ENCODE measurements at regions not wholly inside any gene's neighbourhood (a gene's known extent, or its start where the extent isn't known, plus 50 kb on each side); places are given as distances from the start of the nearest gene placed in this dataset.

DNA sequence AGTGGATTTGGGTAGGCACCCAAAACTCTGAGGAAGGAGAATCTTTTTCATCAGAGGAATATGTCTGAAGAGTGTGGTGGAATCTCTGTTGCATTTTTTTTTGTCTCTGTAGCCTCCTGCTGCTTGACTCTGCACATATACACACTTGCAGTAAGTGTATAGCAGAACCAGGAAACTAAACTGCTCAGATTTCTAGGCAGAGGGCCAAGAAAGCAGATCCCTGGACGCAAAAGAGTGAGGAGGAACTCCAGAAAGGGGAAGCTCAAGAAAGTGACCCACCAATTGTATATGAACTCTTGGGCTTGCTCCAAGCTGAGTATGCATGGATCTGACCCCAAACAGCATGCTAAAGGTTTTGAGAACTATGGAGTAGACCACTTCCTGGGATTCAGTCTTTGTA, 181.8 kb downstream of the GADD45G start:
- no peak overlapping the region for H3K4me3 Mint-ChIP-seq (ENCODE audit: unreplicated experiment)
- no peaks in the 10 kb centered on the region for H3K9me3 Mint-ChIP-seq (ENCODE audit: unreplicated experiment)
- no peak overlapping the region for H3K27ac Mint-ChIP-seq (ENCODE audit: unreplicated experiment)
- no peaks in the 10 kb centered on the region for H3K36me3 Mint-ChIP-seq (ENCODE audit: unreplicated experiment)
- H3K4me1 Mint-ChIP-seq (ENCODE audit: low read depth, unreplicated experiment), result peaks cover 16% of the 10 kb centered on the region
- TF ChIP-seq CTCF (IDR thresholded peaks at IDR 0.05; ENCODE audit: partially characterized antibody, unreplicated experiment), result no peak
- H3K27me3 Mint-ChIP-seq (ENCODE audit: unreplicated experiment), result peaks cover 6% of the 10 kb centered on the region
- DNase-seq, result no peak

DNA sequence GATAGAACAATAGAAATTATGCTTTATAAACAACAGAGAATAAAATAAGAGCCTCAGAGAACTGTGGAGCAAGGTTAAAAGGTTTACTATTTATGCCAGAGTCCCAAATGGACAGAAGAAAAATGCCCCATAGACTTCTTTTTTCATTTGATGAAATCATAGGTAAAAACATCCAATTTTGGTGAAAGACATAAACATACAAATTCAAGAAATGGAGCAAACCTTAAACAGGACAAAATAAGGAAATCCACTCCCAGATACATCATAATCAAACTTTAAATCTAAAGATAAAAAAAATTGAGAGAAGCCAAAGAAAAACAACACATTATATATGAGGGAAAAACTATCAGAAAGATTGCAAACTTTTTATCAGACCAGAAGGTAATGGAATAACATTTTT, 182.8 kb downstream of the GADD45G start:
- H3K9me3 Mint-ChIP-seq (ENCODE audit: unreplicated experiment), result peaks cover 2% of the 10 kb centered on the region
- no peak for TF ChIP-seq CTCF (IDR thresholded peaks at IDR 0.05; ENCODE audit: partially characterized antibody, unreplicated experiment)
- peaks cover 6% of the 10 kb centered on the region for H3K27me3 Mint-ChIP-seq (ENCODE audit: unreplicated experiment)
- no peaks in the 10 kb centered on the region for H3K36me3 Mint-ChIP-seq (ENCODE audit: unreplicated experiment)
- H3K4me1 Mint-ChIP-seq (ENCODE audit: low read depth, unreplicated experiment), result peaks cover 17% of the 10 kb centered on the region
- H3K4me3 Mint-ChIP-seq (ENCODE audit: unreplicated experiment), result no peak overlapping the region
- no peak for DNase-seq
- no peak overlapping the region for H3K27ac Mint-ChIP-seq (ENCODE audit: unreplicated experiment)

DNA sequence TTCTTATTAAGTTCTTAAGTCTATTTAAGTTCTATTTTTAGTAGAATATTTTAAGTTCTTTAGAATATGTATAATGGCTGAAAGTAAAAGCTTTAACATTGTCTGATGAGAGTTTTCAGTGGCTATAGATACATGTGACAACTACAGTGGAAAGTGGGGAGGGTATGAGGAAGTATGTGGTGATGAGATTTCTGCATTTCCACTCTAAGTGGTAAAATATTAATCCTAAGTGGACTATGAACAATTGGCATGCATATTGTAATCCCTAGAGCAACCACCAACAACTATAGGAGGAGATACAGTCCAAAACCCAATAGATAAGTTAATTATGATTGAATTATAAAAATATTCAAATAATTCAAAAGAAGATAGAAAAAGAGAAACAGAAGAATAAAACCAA, 183.6 kb downstream of the GADD45G start:
- H3K4me1 Mint-ChIP-seq (ENCODE audit: low read depth, unreplicated experiment), result peaks cover 19% of the 10 kb centered on the region
- H3K27ac Mint-ChIP-seq (ENCODE audit: unreplicated experiment), result no peak overlapping the region

GRCh38 chr9:89789922-89790510, 185.2 kb downstream of the GADD45G start:
- Mint-ChIP-seq H3K4me3 (ENCODE audit: unreplicated experiment) (no peak overlapping the region), H3K36me3 (ENCODE audit: unreplicated experiment) (no peaks in the 10 kb centered on the region), H3K9me3 (ENCODE audit: unreplicated experiment) (peaks cover 5% of the 10 kb centered on the region), H3K4me1 (ENCODE audit: low read depth, unreplicated experiment) (peaks cover 21% of the 10 kb centered on the region), H3K27me3 (ENCODE audit: unreplicated experiment) (peaks cover 6% of the 10 kb centered on the region), H3K27ac (ENCODE audit: unreplicated experiment) (no peak overlapping the region)
- no peak for DNase-seq
- TF ChIP-seq CTCF (IDR thresholded peaks at IDR 0.05; ENCODE audit: partially characterized antibody, unreplicated experiment), result no peak

More for the DNA sequence above, 183.6 kb downstream of the GADD45G start:
- Mint-ChIP-seq H3K36me3 (ENCODE audit: unreplicated experiment) (no peaks in the 10 kb centered on the region), H3K27me3 (ENCODE audit: unreplicated experiment) (peaks cover 6% of the 10 kb centered on the region), H3K4me3 (ENCODE audit: unreplicated experiment) (no peak overlapping the region), H3K9me3 (ENCODE audit: unreplicated experiment) (peaks cover 2% of the 10 kb centered on the region)
- DNase-seq, result no peak
- TF ChIP-seq CTCF (IDR thresholded peaks at IDR 0.05; ENCODE audit: partially characterized antibody, unreplicated experiment), result no peak

GRCh38 chr9:89790542-89791109, 185.8 kb downstream of the GADD45G start:
- Mint-ChIP-seq H3K9me3 (ENCODE audit: unreplicated experiment) (peaks cover 7% of the 10 kb centered on the region), H3K27me3 (ENCODE audit: unreplicated experiment) (peaks cover 3% of the 10 kb centered on the region), H3K4me1 (ENCODE audit: low read depth, unreplicated experiment) (peaks cover 21% of the 10 kb centered on the region), H3K4me3 (ENCODE audit: unreplicated experiment) (no peak overlapping the region), H3K27ac (ENCODE audit: unreplicated experiment) (no peak overlapping the region), H3K36me3 (ENCODE audit: unreplicated experiment) (no peaks in the 10 kb centered on the region)
- TF ChIP-seq CTCF (IDR thresholded peaks at IDR 0.05; ENCODE audit: partially characterized antibody, unreplicated experiment), result no peak
- no peak for DNase-seq

Measured in glutamatergic neuron (in vitro differentiated cells).